HG03442 (cell line): ENCODE measurements at regions not wholly inside any gene's neighbourhood (a gene's known extent, or its start where the extent isn't known, plus 50 kb on each side); places are given as distances from the start of the nearest gene placed in this dataset.
"Not testable (repeated sequence)": the region's sequence is repeated elsewhere in the genome, so short reads cannot be mapped to it uniquely, and the experiment has no call there.

Source experiments
- ATAC-seq: cut with Tn5 transposase; IDR thresholded peaks from one replicate; pipeline ENCODE4 v1.9.1; 2021; ENCODE audit warnings: mild to moderate bottlenecking, moderate library complexity; ENCODE audit not compliant: unreplicated experiment

DNA sequence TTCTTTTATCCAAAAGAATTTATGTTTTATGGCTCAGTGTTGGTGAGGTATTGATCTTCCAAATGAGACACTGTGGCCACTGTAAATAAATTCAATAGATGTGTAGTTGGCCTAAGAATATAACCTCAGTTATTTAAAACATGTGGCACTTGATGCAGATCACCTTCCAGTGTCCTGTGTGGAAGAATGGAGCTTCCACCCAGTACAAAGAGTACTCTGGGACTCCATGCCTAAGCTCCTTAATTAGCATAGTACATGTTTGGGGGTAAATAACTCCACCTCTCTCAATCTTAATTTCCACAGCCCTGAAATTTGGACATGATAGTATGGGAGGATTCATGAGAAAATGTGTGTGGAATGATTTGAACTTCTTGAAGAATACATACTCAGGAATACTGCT lies 105.7 kb downstream of the SPDYE17 start:
- ATAC-seq, result not testable (repeated sequence)

DNA sequence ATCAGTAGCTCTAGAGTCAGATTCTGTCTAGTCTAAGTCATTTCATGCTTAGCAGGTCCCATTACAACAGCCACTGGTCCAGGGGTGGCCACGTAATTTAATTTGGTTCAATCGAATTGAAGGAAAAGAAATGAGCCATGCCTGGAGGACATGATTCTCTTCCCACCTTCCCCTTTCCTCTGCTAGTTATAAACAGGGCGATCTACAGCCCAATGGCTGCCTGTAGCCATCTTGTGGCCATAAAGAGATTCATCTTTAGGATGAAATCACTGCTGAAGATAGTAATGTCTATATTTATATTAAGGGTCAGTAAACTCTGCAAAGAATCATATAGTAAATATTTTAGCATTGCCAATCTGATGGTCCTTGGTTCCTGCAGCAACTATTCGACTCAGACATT lies 107.4 kb downstream of the SPDYE17 start:
- not testable (repeated sequence) for ATAC-seq

DNA sequence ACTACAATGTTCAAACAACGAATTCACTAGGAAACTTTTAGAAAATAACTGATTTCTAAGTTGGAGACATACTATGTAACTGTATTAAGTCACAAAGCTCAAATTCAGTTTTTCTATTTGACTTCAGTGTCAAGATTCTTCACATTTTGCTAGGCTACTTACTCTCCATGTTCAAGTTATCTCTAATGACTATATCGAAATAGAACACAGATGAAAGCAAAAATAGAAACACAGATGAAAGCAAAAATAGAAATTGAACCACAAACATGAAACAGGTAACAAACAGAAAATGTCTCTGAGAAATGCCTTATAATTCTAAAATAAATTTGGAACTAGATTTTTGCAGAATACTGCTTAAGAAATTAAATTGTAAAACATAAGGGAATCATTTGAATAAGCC lies 113.5 kb downstream of the SPDYE17 start:
- not testable (repeated sequence) for ATAC-seq

DNA sequence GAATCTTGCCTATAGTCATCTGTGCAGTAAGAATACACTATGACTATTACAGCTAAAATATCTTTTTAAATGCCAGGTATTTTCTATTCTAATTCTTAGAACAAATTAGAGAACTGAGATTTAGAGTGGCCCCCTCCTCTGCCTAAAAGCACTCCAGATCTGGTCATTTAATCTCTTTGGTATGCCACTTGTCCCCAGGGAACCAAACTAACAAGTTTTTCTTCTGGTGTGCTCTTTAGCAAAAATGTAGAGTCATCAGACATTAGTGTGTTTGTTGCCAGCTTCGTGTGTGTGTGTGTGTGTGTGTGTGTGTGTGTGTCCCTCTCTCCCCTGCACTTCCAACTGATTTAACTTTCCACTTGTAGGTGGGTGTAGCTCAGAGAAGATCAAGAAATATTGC lies 117.8 kb downstream of the SPDYE17 start:
- peak; percentile 42 for ATAC-seq

DNA sequence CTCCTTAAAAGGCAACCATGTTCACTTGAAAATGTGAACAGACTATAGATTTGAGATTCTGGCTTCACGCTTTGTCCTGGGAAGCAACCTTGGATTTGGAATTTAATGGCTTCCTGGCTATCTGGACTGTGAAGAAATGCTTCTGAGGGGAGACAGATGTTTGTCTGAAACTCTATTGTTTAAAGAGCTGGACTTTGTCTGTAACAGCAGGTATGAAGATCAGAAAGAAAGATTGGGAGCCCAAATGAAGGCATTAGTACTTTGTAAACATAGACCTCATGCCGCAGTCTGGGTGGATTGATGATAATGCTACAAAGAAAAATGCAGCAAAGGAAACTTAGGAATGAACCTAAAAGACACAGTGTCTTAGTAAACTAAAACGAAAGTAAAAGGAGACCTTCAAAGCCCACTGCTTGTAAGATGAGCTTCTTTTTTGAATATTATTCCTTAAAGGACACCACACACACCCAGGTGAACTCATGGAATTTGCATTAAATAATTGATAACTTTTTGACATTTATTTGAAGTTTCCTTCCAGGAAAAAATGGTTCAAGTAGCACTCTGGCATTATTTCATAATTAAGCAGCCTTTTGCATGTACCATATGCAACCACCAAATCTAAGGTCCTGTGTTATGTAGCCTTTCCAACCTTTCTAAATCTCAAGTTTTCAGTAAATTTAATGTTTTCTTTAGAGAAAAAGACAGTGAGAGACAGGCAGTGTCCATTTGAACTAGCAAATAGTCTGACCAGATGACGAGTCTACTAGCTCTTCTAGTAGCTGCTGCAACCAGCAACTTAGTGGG lies 119.9 kb downstream of the SPDYE17 start:
- not testable (repeated sequence) for ATAC-seq

DNA sequence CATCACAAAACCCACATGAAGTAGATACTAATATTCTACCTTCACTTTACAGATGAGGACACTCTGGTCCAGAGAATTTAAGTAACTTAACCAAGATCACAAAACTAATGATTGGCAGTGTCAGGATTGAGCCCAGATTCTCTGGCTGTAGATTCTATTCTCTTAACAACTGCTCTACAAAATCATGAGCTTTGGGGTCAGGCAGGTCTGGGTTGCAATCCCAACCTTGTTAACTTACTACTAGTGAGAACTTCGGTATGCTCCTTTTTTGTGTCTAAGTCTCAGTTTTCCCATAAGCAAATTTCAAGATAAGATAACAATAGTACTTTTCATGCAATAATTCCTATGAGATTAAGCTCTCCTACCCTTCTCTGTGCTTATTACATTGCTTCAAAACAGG lies 127.5 kb downstream of the SPDYE17 start:
- not testable (repeated sequence) for ATAC-seq

DNA sequence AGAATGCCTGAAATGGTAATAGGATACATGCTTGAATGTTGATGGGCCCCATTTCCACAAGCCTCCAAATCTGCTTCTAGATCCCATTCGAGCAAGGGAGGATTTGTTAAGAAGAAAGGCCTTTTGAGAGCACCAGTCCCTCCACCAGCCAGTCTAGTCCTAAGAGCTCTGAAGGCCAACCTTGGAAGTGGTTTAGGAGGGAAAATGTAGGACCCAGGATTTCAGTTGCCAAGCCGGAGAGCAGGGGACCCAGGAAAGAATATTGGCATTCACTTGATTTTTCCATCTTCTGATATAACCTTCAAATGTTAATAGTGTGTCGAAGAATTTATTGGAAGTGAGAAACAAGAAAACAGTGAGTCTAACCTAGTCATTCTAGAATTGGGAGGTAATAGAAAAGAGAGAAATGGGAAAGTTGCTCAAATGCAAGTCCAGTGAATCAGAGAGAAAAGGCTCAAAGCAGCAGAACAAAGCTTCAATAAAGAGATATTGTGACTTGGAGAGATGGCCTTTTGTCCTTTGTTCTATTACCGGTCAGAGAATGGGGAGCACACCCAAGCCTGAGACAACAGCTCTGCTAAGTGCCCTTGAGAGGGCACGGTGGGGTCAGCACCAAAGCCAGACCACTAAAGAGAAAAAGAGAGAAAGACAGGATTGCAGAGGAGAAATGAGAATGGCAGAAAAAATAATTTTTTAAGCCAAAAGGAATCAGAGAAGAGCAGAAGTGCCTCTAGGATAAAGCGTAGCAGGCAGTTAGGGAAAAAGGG lies 130.0 kb downstream of the SPDYE17 start:
- not testable (repeated sequence) for ATAC-seq

DNA sequence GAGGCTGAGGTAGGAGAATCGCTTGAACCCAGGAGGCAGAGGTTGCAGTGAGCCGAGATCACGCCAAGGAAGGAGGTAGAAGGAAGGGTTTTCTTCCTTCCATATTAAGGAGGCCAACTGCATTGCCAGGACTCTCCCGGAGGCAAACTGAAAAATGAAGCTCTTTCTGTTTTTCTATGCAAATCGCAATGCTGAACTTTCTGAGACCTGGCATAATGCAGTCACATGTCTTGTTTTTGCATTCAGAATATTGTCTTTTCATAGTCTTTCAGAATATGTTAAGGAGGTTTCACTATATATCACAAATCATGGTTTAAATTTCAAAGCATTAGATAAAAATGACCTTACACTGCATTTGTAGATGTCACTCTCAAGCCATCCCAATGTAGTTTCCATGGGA lies 133.4 kb downstream of the SPDYE17 start:
- ATAC-seq, result not testable (repeated sequence)

DNA sequence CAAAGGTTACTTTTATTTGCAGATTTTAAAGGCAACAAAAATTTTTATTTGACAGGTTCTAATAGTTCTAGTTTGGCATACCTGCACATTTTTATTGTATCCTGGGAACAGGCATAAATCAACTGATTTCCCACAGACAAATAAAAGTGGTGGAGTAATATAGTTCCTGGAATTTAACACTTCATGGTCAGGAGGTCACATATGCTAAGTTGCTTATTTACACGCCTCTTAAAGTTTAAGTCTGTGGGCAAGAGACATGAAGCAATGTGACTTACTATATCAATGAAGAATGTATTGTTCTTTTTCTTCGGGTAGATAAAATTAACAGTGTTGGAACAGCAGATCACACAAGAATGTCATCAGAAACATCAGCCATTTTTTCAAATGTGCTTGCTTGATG lies 135.2 kb downstream of the SPDYE17 start:
- not testable (repeated sequence) for ATAC-seq

DNA sequence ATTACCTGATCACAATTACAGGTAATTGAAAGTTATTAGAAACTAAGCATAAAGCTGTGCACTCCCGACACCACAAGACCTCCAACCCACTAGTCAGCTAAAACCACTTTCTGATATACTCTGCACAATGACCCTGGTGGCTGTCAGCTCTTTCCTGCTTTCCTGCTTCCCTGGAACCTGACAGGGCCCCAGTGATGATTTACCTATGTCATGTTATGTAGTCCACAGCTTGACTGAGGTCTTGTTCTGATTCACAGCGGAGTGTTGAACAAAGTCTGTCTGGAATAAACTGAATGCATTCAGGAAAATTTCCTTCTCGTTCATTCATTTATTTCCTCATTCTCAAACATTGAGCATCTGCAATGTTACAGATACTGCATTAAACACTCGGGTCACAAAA lies 136.5 kb downstream of the SPDYE17 start:
- not testable (repeated sequence) for ATAC-seq

DNA sequence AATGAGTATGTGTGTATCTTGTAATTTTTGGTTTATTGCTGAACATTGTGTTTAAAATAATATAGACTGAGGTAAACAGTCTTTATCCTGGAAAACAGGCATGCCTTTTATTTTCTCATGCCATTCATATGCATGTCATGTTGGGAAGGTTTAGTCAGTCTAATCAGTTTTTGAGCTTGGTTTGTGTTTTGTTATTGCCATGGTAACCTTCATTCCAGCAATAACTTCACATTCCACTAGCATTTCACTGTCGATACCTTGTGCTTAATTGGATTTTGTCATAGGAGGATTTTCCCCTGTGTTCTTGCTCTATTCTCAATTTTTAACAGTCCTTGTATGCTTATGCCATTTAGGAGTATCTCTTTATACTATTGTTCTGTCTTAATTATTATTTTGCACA lies 140.4 kb downstream of the SPDYE17 start:
- not testable (repeated sequence) for ATAC-seq

DNA sequence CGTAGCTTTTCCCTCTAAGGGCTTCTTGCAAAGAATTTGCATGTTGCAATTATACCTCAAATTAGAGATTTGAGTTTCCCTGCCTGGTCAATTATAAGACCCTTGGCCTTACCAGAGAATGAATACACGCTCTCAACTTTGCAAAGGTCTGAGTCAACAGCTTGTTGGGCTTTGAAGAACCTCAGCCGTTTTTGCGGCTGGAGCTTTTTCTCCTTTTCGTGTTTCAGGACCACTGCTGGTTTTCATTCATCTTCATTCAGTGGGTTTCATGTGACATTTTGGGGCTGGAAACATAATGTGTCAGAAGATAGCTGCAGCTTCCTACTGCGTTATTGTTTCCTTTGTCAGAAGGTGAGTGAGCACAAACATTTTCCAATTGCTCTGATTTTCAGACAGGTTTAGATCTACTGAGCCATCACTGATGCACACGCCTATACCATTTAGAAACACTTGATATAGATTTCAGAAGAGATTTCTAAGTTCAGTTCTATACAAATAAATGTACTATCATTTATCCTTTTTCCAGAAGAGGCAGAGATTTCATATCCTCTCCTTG lies 152.3 kb downstream of the SPDYE17 start:
- not testable (repeated sequence) for ATAC-seq

DNA sequence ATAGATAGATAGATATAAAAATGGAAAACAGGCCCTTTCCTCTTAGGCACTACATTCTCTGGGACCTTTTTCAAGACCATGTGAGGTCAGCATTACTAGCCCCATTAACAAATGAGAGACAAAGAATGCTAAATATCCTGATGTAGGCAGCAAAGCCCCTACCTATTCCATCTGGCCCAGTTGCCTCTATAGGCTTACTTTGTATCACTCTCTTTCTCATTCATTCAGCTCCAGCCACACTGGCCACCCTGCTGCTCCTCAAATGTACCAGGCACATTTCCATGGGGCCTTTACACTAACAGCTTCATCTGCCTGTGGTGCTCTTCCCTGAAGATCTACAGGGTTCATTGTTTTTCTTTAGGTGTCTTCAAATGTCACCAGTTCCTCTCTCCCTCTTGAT lies 156.4 kb downstream of the SPDYE17 start:
- not testable (repeated sequence) for ATAC-seq

DNA sequence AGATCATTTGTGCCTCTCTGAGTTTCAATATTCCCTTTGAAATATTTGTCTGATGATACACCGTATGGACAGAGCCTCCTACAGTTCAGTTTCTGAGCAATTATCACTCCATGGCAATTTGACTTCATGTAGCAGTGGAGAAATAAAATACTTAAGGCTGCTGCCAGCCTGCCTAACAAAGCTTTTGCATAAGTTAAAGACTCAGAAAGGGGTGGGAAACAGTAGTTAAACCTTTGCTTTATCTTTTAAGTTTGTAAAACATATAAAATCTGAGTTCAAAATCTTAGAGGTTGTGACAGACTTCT lies 161.7 kb downstream of the SPDYE17 start:
- ATAC-seq, result not testable (repeated sequence)

DNA sequence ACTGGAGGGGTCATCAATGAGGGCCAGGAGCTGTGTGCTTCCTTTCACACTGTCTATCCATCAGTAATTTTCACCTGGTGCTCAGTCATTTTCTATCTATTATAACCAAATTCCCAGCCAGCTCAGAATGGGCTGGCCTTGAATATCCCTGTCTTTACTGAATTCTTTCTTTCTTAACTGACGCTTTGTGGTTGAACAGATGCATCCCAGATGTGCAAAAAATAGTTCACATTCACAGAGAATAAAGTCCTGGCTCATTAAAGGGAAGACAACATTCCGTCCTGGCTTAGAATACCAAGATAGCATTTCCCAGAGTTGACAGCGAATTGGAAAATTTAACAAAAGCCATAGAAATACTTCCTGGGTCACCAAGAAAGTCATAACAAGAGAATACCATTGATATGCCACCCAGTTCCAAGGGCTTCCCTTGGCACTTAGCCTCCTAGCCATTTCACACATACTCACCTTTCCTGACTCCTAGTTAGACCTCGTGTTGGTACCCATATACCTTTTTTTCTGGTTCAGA lies 164.7 kb downstream of the SPDYE17 start:
- ATAC-seq, result not testable (repeated sequence)

DNA sequence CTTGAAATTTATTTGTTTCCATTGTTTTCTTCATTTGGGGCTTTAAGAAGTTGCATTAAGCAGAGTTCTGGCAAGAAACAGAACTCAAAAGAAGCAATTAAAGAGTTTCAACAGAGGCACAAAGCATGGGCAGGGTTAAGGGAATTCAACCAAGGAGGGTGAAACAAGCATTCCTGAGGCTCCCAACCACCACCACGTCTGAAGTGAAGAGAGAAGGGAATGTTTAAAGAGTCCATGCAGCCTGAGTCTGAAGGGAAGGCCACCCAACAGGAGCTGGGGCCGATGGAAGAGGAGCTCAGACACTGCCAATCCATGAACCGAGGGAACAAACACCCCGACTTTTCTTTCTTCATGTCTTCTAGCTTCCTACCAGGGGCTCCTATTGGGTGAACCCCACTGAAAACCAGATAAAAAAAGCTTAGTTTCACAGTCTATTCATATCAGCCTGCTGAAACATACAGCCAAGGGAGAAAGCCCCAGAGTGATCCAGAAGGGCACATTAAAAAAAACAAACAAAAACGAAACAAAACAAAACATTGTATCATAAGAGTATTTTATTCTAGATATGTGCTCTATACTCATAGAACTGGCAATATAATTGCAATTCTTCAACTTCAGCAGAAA lies 168.9 kb downstream of the SPDYE17 start:
- ATAC-seq, result peak; percentile 43

DNA sequence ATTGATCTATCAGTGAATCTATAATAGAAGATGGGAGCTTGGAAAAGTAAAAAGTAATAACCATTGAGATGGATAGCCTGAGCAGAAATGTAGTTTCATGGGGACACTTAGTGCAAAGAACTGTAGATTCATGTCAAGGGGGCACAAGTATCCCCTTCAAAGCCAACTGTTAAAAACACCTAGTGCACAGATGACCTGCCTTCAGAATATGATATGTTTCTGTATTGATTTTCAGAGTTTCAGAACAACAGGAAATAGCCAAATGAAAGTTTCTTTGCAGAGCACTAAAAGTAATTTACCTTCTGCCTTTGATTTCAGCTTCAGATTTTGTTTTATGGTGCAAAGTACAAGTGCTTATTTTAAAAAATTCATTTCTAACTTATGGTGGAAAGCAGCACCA lies 169.9 kb downstream of the SPDYE17 start:
- ATAC-seq, result not testable (repeated sequence)

DNA sequence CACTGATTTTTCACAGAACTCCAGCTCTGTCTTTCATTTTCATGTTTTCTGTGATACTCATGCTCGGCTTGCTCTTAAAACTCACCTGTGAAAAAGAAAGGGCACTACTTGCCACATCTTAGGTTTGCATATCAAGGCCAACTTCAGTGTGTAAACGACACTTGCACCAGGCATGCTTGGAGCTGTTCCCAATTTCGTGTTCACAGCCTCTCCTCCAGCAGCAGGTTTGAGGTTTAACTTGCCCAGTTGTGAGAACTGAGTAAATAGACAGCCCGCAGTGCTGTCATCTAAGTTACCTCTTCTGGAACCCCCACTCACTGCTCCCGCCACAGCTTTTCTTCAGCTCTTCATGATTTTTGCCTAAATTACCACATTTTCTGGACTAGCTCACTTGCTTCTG lies 172.2 kb downstream of the SPDYE17 start:
- not testable (repeated sequence) for ATAC-seq

DNA sequence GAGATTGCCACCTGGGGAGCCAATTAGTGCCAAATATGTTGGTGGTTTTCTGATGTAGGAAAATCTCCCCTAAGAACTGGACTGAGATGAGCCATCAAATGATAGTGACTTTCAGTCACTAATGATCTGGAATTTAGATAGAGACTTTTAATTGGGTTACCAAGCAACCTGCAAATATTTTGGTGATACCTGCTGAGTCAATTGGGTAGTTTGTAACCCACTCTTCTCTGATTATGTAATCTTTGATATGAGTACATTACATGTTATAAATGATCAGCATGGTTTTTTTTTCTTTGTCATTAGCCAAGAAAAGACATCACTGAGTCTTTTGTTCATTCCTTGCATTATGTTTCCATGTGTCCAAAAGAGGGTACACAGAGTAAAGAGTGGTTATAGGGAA lies 177.5 kb downstream of the SPDYE17 start:
- peak; percentile 38 for ATAC-seq

DNA sequence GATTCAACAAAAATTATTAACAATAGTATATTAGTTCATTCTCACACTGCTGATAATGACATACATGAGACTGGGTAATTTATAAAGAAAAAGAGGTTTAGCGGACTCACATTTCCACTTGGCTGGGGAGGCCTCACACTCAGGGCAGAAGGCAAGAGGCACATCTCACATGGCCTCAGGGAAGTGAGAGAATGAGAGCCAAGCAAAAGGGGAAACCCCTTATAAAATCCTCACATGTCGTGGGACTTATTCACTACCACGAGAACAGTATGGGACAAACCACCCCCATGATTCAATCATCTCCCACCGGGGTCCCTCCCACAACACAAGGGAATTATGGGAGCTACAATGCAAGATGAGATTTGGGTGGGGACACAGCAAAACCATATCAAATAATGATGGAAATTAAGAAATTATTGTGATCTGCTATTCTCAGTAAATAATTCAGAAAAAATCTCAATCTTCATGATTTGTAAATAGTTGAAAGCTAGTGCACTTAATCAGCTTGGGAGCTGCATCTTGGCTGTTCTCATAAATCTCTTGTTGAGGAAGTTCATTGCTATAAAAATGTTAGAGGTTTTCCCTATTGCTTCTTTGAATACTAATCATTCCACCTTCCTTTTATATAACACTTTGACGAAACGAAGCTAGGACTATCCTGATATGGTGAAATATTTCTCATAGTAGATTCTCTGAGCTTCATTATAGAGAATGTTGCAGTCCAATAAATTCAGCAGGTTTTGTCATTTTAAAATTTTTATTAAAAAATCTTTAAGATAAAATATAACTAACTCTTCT lies 179.2 kb downstream of the SPDYE17 start:
- not testable (repeated sequence) for ATAC-seq
